ENCODE measurements at regions not wholly inside any gene's neighbourhood (a gene's known extent, or its start where the extent isn't known, plus 50 kb on each side); places are given as distances from the start of the nearest gene placed in this dataset.

- Histone ChIP-seq H3K27me3 (ENCODE audit: insufficient read depth, low read length, poor library complexity, severe bottlenecking) (no peaks in the 10 kb centered on the region), H4K20me1 (ENCODE audit: insufficient read depth, low read length, poor library complexity, severe bottlenecking) (no peaks in the 10 kb centered on the region), H3K4me2 (ENCODE audit: low read depth, low read length, poor library complexity, severe bottlenecking) (no peak overlapping the region), H3K9me2 (replicated peaks; ENCODE audit: low read depth, low read length) (no peaks in the 10 kb centered on the region), H3K79me2 (ENCODE audit: insufficient read depth, low read length) (no peaks in the 10 kb centered on the region), H3K4me1 (ENCODE audit: insufficient read depth, low read length, poor library complexity, severe bottlenecking) (no peaks in the 10 kb centered on the region), H3K36me3 (ENCODE audit: insufficient read depth, low read length) (no peaks in the 10 kb centered on the region), H3K9ac (ENCODE audit: low read depth, low read length, poor library complexity, severe bottlenecking) (no peak overlapping the region), H3K9me3 (ENCODE audit: insufficient read depth, low read depth, low read length) (no peaks in the 10 kb centered on the region), H2AFZ (ENCODE audit: low read length) (no peak overlapping the region), H3K4me3 (ENCODE audit: low read length, poor library complexity, severe bottlenecking) (no peak overlapping the region), H3F3A (ENCODE audit: low read depth) (no peaks in the 10 kb centered on the region)
- TF ChIP-seq CTCF (conservative IDR thresholded peaks at IDR 0.05; ENCODE audit: low read length), result no peak
- TF ChIP-seq EZH2phosphoT487 (IDR thresholded peaks at IDR 0.05; ENCODE audit: borderline replicate concordance), result no peak
Measured at GRCh38 chr1:195756109-195756508, 852.1 kb downstream of the KCNT2 start.

- no peak overlapping the region for H3K4me2 ChIP-seq (ENCODE audit: low read depth, low read length, poor library complexity, severe bottlenecking)
- TF ChIP-seq EZH2phosphoT487 (IDR thresholded peaks at IDR 0.05; ENCODE audit: borderline replicate concordance), result no peak
- no peak for TF ChIP-seq CTCF (conservative IDR thresholded peaks at IDR 0.05; ENCODE audit: low read length)
Measured at GRCh38 chr1:195754874-195755273, 853.4 kb downstream of the KCNT2 start.

GRCh38 chr1:195754303-195754702 is 853.9 kb downstream of the KCNT2 start:
- no peak overlapping the region for H3K4me3 ChIP-seq (ENCODE audit: low read length, poor library complexity, severe bottlenecking)
- H3F3A ChIP-seq (ENCODE audit: low read depth), result no peaks in the 10 kb centered on the region
- H3K27me3 ChIP-seq (ENCODE audit: insufficient read depth, low read length, poor library complexity, severe bottlenecking), result no peaks in the 10 kb centered on the region
- no peak overlapping the region for H2AFZ ChIP-seq (ENCODE audit: low read length)
- no peak overlapping the region for H3K9ac ChIP-seq (ENCODE audit: low read depth, low read length, poor library complexity, severe bottlenecking)
- no peaks in the 10 kb centered on the region for H3K9me3 ChIP-seq (ENCODE audit: insufficient read depth, low read depth, low read length)
- no peaks in the 10 kb centered on the region for H4K20me1 ChIP-seq (ENCODE audit: insufficient read depth, low read length, poor library complexity, severe bottlenecking)
- no peaks in the 10 kb centered on the region for H3K4me1 ChIP-seq (ENCODE audit: insufficient read depth, low read length, poor library complexity, severe bottlenecking)
- no peaks in the 10 kb centered on the region for H3K36me3 ChIP-seq (ENCODE audit: insufficient read depth, low read length)
- no peak overlapping the region for H3K4me2 ChIP-seq (ENCODE audit: low read depth, low read length, poor library complexity, severe bottlenecking)
- no peak for TF ChIP-seq EZH2phosphoT487 (IDR thresholded peaks at IDR 0.05; ENCODE audit: borderline replicate concordance)
- H3K79me2 ChIP-seq (ENCODE audit: insufficient read depth, low read length), result no peaks in the 10 kb centered on the region
- H3K9me2 ChIP-seq (replicated peaks; ENCODE audit: low read depth, low read length), result no peaks in the 10 kb centered on the region

More at GRCh38 chr1:195754874-195755273, 853.4 kb downstream of the KCNT2 start:
- Histone ChIP-seq H3K9me2 (replicated peaks; ENCODE audit: low read depth, low read length) (no peaks in the 10 kb centered on the region), H3F3A (ENCODE audit: low read depth) (no peaks in the 10 kb centered on the region), H3K79me2 (ENCODE audit: insufficient read depth, low read length) (no peaks in the 10 kb centered on the region), H3K9ac (ENCODE audit: low read depth, low read length, poor library complexity, severe bottlenecking) (no peak overlapping the region), H3K4me1 (ENCODE audit: insufficient read depth, low read length, poor library complexity, severe bottlenecking) (no peaks in the 10 kb centered on the region), H2AFZ (ENCODE audit: low read length) (no peak overlapping the region), H3K9me3 (ENCODE audit: insufficient read depth, low read depth, low read length) (no peaks in the 10 kb centered on the region), H3K36me3 (ENCODE audit: insufficient read depth, low read length) (no peaks in the 10 kb centered on the region), H4K20me1 (ENCODE audit: insufficient read depth, low read length, poor library complexity, severe bottlenecking) (no peaks in the 10 kb centered on the region), H3K27me3 (ENCODE audit: insufficient read depth, low read length, poor library complexity, severe bottlenecking) (no peaks in the 10 kb centered on the region), H3K4me3 (ENCODE audit: low read length, poor library complexity, severe bottlenecking) (no peak overlapping the region)

GRCh38 chr1:195748969-195749368 is 859.3 kb downstream of the KCNT2 start:
- Histone ChIP-seq H4K20me1 (ENCODE audit: insufficient read depth, low read length, poor library complexity, severe bottlenecking) (no peaks in the 10 kb centered on the region), H3F3A (ENCODE audit: low read depth) (no peaks in the 10 kb centered on the region), H3K9ac (ENCODE audit: low read depth, low read length, poor library complexity, severe bottlenecking) (no peak overlapping the region), H3K27me3 (ENCODE audit: insufficient read depth, low read length, poor library complexity, severe bottlenecking) (no peaks in the 10 kb centered on the region), H3K36me3 (ENCODE audit: insufficient read depth, low read length) (no peaks in the 10 kb centered on the region), H3K9me2 (replicated peaks; ENCODE audit: low read depth, low read length) (no peaks in the 10 kb centered on the region), H3K4me1 (ENCODE audit: insufficient read depth, low read length, poor library complexity, severe bottlenecking) (no peaks in the 10 kb centered on the region), H3K4me3 (ENCODE audit: low read length, poor library complexity, severe bottlenecking) (no peak overlapping the region), H3K9me3 (ENCODE audit: insufficient read depth, low read depth, low read length) (no peaks in the 10 kb centered on the region), H3K79me2 (ENCODE audit: insufficient read depth, low read length) (no peaks in the 10 kb centered on the region), H2AFZ (ENCODE audit: low read length) (no peak overlapping the region), H3K4me2 (ENCODE audit: low read depth, low read length, poor library complexity, severe bottlenecking) (no peak overlapping the region)
- no peak for TF ChIP-seq EZH2phosphoT487 (IDR thresholded peaks at IDR 0.05; ENCODE audit: borderline replicate concordance)
- no peak for TF ChIP-seq CTCF (conservative IDR thresholded peaks at IDR 0.05; ENCODE audit: low read length)

Measured in Loucy (cell line).